CD4-positive, alpha-beta T cell (primary cell): ENCODE measurements at regions not wholly inside any gene's neighbourhood (a gene's known extent, or its start where the extent isn't known, plus 50 kb on each side); places are given as distances from the start of the nearest gene placed in this dataset.
"Not testable (repeated sequence)": the region's sequence is repeated elsewhere in the genome, so short reads cannot be mapped to it uniquely, and the experiment has no call there.

Source experiments
- ATAC-seq: fragments of 200-7000 bp; cut with Tn5 transposase; one replicate; pipeline ENCODE4 v1.10.0; 2022; ENCODE audit warnings: mild to moderate bottlenecking; ENCODE audit not compliant: poor library complexity
- CTCF ChIA-PET: fragments of 350-600 bp; sonication (Branson Sonifier 250); formaldehyde crosslinking; loops from one replicate; lab custom pipeline; 2021; ENCODE audit warnings: antibody characterized with exemption, inconsistent platforms; lab: Charles Lee
- POLR2A ChIA-PET: fragments of 350-600 bp; sonication (Branson Sonifier 250); formaldehyde crosslinking; loops from one replicate; lab custom pipeline; 2021; ENCODE audit warnings: antibody characterized with exemption, inconsistent platforms; lab: Charles Lee
- DNase-seq, 14 experiments: peaks; one replicate each; pipeline ENCODE4 v3.0.0-alpha.2; 2013 to 2020; ENCODE audit warnings: mixed read lengths in 2 of 14
- H3K27ac ChIP-seq, 2 donors: one replicate each; pipeline versions ENCODE4 v1.5.1 to v1.7.0; 2013; ENCODE audit warnings: low read length in 2 of 2, low read depth in 1 of 2, mild to moderate bottlenecking in 1 of 2
- H3K27me3 ChIP-seq, 2 experiments: 1 replicate in 1 of 2; 2 replicates in 1 of 2; pipeline versions ENCODE4 v1.6.1 to v1.7.0; 2013; ENCODE audit warnings: low read length in 2 of 2, control low read depth in 1 of 2, mild to moderate bottlenecking in 1 of 2, moderate library complexity in 1 of 2; ENCODE audit not compliant: insufficient read depth in 2 of 2, control insufficient read depth in 1 of 2
- H3K36me3 ChIP-seq: one replicate; pipeline ENCODE4 v1.6.1; 2013; ENCODE audit warnings: low read length, control low read depth; ENCODE audit not compliant: insufficient read depth
- H3K4me1 ChIP-seq: one replicate; pipeline ENCODE4 v1.6.1; 2013; ENCODE audit warnings: low read length, control low read depth; ENCODE audit not compliant: insufficient read depth
- H3K4me3 ChIP-seq: one replicate; pipeline ENCODE4 v1.5.1; 2013; ENCODE audit warnings: mild to moderate bottlenecking, low read length, moderate library complexity
- H3K9me3 ChIP-seq, 2 experiments: 1 replicate in 1 of 2; 2 replicates in 1 of 2; pipeline versions ENCODE4 v1.6.1 to v1.7.0; 2013; ENCODE audit warnings: low read length in 2 of 2, mild to moderate bottlenecking in 2 of 2, control low read depth in 1 of 2, moderate library complexity in 1 of 2; ENCODE audit not compliant: control insufficient read depth in 1 of 2, insufficient read depth in 1 of 2
- H3K27ac Mint-ChIP-seq: one replicate; pipeline ENCODE4 v1.8.0; 2020; ENCODE audit warnings: mixed read lengths
- H3K27me3 Mint-ChIP-seq: one replicate; pipeline ENCODE4 v1.8.0; 2021; ENCODE audit warnings: mixed read lengths
- H3K36me3 Mint-ChIP-seq: one replicate; pipeline ENCODE4 v1.8.0; 2021; ENCODE audit warnings: low read depth, mixed read lengths
- H3K4me1 Mint-ChIP-seq: one replicate; pipeline ENCODE4 v1.8.0; 2021; ENCODE audit warnings: low read depth, mixed read lengths
- H3K4me3 Mint-ChIP-seq: one replicate; pipeline ENCODE4 v1.8.0; 2020; ENCODE audit warnings: mild to moderate bottlenecking, mixed read lengths
- H3K9me3 Mint-ChIP-seq: one replicate; pipeline ENCODE4 v1.8.0; 2020; ENCODE audit warnings: mixed read lengths
- CTCF ChIP-seq: fragments of 200-600 bp; IDR thresholded peaks from one replicate; pipeline ENCODE4 v1.8.0; 2022; ENCODE audit warnings: antibody characterized with exemption, mild to moderate bottlenecking
- intact Hi-C, 2 experiments: fragments of 100-400 bp; cut with DNase I in 1 of 2; cut with micrococcal nuclease in 1 of 2; formaldehyde crosslinking; loops; one replicate each; pipeline versions ENCODE4 v1.15.1 to v1.9.0; 2023 to 2025; cut with DNase I, micrococcal nuclease

GRCh38 chr5:82586181-82586580, 308.0 kb upstream of the RPS23 start:
- ChIA-PET POLR2A (no interaction called here), CTCF (no interaction called here)
- ATAC-seq = no peak

GRCh38 chr5:82584631-82585030, 306.5 kb upstream of the RPS23 start:
- Mint-ChIP-seq H3K4me1 (no peaks in the 10 kb centered on the region), H3K9me3 (peaks cover 11% of the 10 kb centered on the region), H3K4me3 (no peak overlapping the region), H3K27me3 (peaks cover 5% of the 10 kb centered on the region), H3K27ac (no peak overlapping the region), H3K36me3 (no peaks in the 10 kb centered on the region)
- Histone ChIP-seq H3K9me3 (peaks cover 0 to 13% of the 10 kb centered on the region in 2 experiments), H3K27ac (no peak overlapping the region), H3K4me1 (no peaks in the 10 kb centered on the region), H3K27me3 (no peaks in the 10 kb centered on the region), H3K36me3 (no peaks in the 10 kb centered on the region), H3K4me3 (no peak overlapping the region)
- ChIA-PET POLR2A (no interaction called here), CTCF (no interaction called here)
- DNase-seq (no peak), ATAC-seq (no peak)
- TF ChIP-seq CTCF = no peak
- intact Hi-C loops = no loop called here

More at GRCh38 chr5:82586181-82586580, 308.0 kb upstream of the RPS23 start:
- no peak for DNase-seq
- Histone ChIP-seq H3K27ac (no peak overlapping the region), H3K4me3 (no peak overlapping the region), H3K36me3 (no peaks in the 10 kb centered on the region), H3K27me3 (no peaks in the 10 kb centered on the region), H3K4me1 (no peaks in the 10 kb centered on the region), H3K9me3 (peaks cover 0 to 13% of the 10 kb centered on the region in 2 experiments)
- TF ChIP-seq CTCF = no peak
- Mint-ChIP-seq H3K4me1 (no peaks in the 10 kb centered on the region), H3K9me3 (peaks cover 16% of the 10 kb centered on the region), H3K27ac (no peak overlapping the region), H3K4me3 (no peak overlapping the region), H3K27me3 (peaks cover 5% of the 10 kb centered on the region), H3K36me3 (no peaks in the 10 kb centered on the region)
- intact Hi-C loops = no loop called here

GRCh38 chr5:82583331-82583730, 305.2 kb upstream of the RPS23 start:
- H3K4me3 ChIP-seq, POLR2A ChIA-PET, H3K36me3 ChIP-seq, H3K4me3 Mint-ChIP-seq, CTCF ChIA-PET, H3K27ac ChIP-seq, H3K4me1 ChIP-seq, intact Hi-C loops, H3K27me3 ChIP-seq, H3K27me3 Mint-ChIP-seq, ATAC-seq, DNase-seq, H3K36me3 Mint-ChIP-seq, H3K4me1 Mint-ChIP-seq, H3K27ac Mint-ChIP-seq: not testable (repeated sequence)
- peaks cover 0 to 13% of the 10 kb centered on the region in 2 experiments for H3K9me3 ChIP-seq
- H3K9me3 Mint-ChIP-seq = peaks cover 11% of the 10 kb centered on the region

- no peaks in the 10 kb centered on the region for H3K4me1 Mint-ChIP-seq
- Histone ChIP-seq H3K27ac (no peak overlapping the region), H3K4me1 (no peaks in the 10 kb centered on the region), H3K27me3 (peaks cover 4 to 7% of the 10 kb centered on the region in 2 experiments), H3K36me3 (no peaks in the 10 kb centered on the region), H3K4me3 (no peak overlapping the region), H3K9me3 (peaks cover 0 to 4% of the 10 kb centered on the region in 2 experiments)
- H3K27me3 Mint-ChIP-seq = peaks cover 12% of the 10 kb centered on the region
- H3K27ac Mint-ChIP-seq = no peak overlapping the region
- intact Hi-C loops = no loop called here
- POLR2A ChIA-PET = no interaction called here
- no peaks in the 10 kb centered on the region for H3K36me3 Mint-ChIP-seq
- no peak overlapping the region for H3K4me3 Mint-ChIP-seq
- ATAC-seq (no peak), DNase-seq (no peak)
- CTCF ChIA-PET = no interaction called here
- TF ChIP-seq CTCF = no peak
- no peaks in the 10 kb centered on the region for H3K9me3 Mint-ChIP-seq
Observed at GRCh38 chr5:82564963-82565362, 286.8 kb upstream of the RPS23 start.
